SK-N-SH treated with all-trans-retinoic acid at 6 μM for 48 hours (cell line): ENCODE measurements at regions not wholly inside any gene's neighbourhood (a gene's known extent, or its start where the extent isn't known, plus 50 kb on each side); places are given as distances from the start of the nearest gene placed in this dataset.

ENCODE experiments used
- ARNTL ChIP-seq: fragments of 450-650 bp; formaldehyde crosslinking; IDR thresholded peaks from 2 replicates; pipeline ENCODE4 v1.5.0; 2020; ENCODE audit warnings: low read depth, mild to moderate bottlenecking, moderate library complexity, borderline replicate concordance
- GLIS3 ChIP-seq: fragments of 250-450 bp; sonication (Bioruptor Pico); IDR thresholded peaks from 2 replicates; pipeline ENCODE4 v1.5.0; 2020; ENCODE audit warnings: mild to moderate bottlenecking, moderate library complexity
- ISL1 ChIP-seq: fragments of 250-450 bp; sonication (Bioruptor Pico); IDR thresholded peaks from 2 replicates; pipeline ENCODE4 v2.1.2; 2022; ENCODE audit warnings: mild to moderate bottlenecking, moderate library complexity
- SNAI2 ChIP-seq: fragments of 250-450 bp; sonication (Bioruptor Pico); IDR thresholded peaks from 2 replicates; pipeline ENCODE4 v1.5.0; 2020; ENCODE audit warnings: mild to moderate bottlenecking, moderate library complexity
- TSHZ2 ChIP-seq: fragments of 250-450 bp; sonication (Bioruptor Pico); IDR thresholded peaks from 2 replicates; pipeline ENCODE4 v1.5.0; 2020; ENCODE audit warnings: mild to moderate bottlenecking, moderate library complexity
- ZFP3 ChIP-seq: fragments of 250-450 bp; sonication (Bioruptor Pico); IDR thresholded peaks from 2 replicates; pipeline ENCODE4 v1.5.0; 2020; ENCODE audit warnings: mild to moderate bottlenecking, moderate library complexity
- ZFP30 ChIP-seq: fragments of 450-650 bp; formaldehyde crosslinking; IDR thresholded peaks from 2 replicates; pipeline ENCODE4 v1.5.0; 2022; ENCODE audit warnings: mild to moderate bottlenecking, moderate library complexity
- TF ChIP-seq, protein P1 (sequence below): fragments of 250-450 bp; sonication (Bioruptor Pico); IDR thresholded peaks from 2 replicates; pipeline ENCODE4 v1.8.0; 2020; ENCODE audit warnings: mild to moderate bottlenecking, moderate library complexity, borderline replicate concordance
- TF ChIP-seq, protein P2 (sequence below): fragments of 250-450 bp; sonication (Bioruptor Pico); IDR thresholded peaks from 2 replicates; pipeline ENCODE4 v1.5.1; 2020; ENCODE audit warnings: low read depth, mild to moderate bottlenecking, moderate library complexity

GRCh38 chr11:32221476-32222032 lies 130.7 kb downstream of the RCN1 start:
- TF ChIP-seq ISL1 (CRISPR knock-in tag) (no peak), ZFP3 (CRISPR knock-in tag) (no peak), ZFP30 (CRISPR knock-in tag) (no peak), TSHZ2 (CRISPR knock-in tag) (no peak), ARNTL (CRISPR knock-in tag) (no peak), SNAI2 (CRISPR knock-in tag) (no peak), GLIS3 (no peak)
- TF ChIP-seq, protein P1, sequence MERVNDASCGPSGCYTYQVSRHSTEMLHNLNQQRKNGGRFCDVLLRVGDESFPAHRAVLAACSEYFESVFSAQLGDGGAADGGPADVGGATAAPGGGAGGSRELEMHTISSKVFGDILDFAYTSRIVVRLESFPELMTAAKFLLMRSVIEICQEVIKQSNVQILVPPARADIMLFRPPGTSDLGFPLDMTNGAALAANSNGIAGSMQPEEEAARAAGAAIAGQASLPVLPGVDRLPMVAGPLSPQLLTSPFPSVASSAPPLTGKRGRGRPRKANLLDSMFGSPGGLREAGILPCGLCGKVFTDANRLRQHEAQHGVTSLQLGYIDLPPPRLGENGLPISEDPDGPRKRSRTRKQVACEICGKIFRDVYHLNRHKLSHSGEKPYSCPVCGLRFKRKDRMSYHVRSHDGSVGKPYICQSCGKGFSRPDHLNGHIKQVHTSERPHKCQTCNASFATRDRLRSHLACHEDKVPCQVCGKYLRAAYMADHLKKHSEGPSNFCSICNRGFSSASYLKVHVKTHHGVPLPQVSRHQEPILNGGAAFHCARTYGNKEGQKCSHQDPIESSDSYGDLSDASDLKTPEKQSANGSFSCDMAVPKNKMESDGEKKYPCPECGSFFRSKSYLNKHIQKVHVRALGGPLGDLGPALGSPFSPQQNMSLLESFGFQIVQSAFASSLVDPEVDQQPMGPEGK = no peak
- TF ChIP-seq, protein P2, sequence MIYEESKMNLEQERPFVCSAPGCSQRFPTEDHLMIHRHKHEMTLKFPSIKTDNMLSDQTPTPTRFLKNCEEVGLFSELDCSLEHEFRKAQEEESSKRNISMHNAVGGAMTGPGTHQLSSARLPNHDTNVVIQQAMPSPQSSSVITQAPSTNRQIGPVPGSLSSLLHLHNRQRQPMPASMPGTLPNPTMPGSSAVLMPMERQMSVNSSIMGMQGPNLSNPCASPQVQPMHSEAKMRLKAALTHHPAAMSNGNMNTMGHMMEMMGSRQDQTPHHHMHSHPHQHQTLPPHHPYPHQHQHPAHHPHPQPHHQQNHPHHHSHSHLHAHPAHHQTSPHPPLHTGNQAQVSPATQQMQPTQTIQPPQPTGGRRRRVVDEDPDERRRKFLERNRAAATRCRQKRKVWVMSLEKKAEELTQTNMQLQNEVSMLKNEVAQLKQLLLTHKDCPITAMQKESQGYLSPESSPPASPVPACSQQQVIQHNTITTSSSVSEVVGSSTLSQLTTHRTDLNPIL = no peak
